ENCODE measurements at regions not wholly inside any gene's neighbourhood (a gene's known extent, or its start where the extent isn't known, plus 50 kb on each side); places are given as distances from the start of the nearest gene placed in this dataset.
"Not testable (repeated sequence)": the region's sequence is repeated elsewhere in the genome, so short reads cannot be mapped to it uniquely, and the experiment has no call there.

DNA sequence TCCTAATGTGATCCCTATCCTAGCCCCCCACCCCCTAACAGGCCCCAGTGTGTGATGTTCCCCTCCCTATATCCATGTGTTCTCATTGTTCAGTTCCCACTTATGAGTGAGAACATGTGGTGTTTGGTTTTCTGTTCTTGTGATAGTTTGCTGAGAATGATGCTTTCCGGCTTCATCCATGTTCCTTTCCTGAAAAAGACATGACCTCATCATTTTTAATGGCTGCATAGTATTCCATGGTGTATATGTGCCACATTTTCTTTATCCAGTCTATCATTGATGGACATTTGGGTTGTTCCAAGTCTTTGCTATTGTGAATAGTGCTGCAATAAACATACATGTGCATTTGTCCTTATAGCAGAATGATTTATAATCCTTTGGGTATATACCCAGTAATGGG, 214.4 kb upstream of the RAI14 start:
- DNase-seq (ENCODE audit: low read depth in 2 of 2): not testable (repeated sequence)

DNA sequence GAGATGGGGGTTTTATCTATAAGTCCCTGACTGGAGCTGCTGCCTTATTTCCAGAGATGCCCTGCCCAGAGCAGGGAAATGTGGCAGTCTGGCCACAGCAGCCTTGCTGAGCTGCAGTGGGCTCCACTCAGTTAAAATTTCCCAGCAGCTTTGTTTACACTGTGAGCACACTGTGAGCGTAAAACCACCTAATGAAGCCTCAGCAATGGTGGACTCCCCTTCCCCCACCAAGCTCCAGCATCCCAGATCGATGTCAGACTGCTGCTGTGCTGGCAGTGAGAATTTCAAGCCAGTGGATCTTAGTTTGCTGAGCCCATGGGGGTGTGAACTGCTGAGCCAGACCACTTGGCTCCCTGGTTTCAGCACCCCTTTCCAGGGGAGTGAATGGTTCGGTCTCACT, 208.7 kb upstream of the RAI14 start:
- DNase-seq (ENCODE audit: low read depth in 2 of 2): no peak

DNA sequence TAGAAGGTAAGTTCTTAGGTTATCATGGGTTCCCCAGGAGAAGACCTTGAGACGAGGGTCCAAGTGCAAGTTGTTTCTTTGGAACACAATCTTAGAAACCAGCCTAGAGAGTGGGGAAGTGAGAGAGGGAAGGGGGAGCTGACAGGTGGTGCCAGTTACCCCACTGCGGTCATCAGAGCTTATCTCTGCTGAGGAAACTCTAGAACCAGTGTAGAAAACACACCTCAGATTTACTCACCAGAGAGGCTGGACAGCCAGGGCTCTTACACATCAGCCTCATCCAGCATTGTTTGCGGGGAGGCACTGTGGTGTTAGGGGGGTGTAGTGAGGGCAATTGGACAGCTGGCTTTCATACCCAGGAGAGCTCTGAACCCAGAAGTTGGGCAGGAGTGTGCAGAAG, 206.5 kb upstream of the RAI14 start:
- no peak for DNase-seq (ENCODE audit: low read depth in 2 of 2)

DNA sequence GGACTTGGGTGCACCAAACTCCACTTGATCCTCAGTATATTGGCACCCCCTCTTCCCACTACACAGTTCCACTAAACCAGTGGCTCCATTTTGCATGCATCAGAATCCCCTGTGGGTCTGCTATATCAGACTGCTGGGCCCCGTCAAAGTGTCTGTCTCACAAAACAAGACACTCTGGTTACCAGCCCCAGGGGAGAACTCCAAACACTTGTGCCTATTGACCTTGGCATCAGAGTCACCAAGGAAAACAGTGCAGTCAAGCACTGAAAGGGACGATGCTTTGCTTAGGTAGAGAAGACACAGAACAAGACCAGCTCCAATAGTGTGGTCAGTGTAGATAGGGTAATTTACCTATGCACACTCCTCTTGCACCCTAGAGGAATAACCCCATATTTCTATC, 205.8 kb upstream of the RAI14 start:
- DNase-seq (ENCODE audit: low read depth in 2 of 2): no peak

DNA sequence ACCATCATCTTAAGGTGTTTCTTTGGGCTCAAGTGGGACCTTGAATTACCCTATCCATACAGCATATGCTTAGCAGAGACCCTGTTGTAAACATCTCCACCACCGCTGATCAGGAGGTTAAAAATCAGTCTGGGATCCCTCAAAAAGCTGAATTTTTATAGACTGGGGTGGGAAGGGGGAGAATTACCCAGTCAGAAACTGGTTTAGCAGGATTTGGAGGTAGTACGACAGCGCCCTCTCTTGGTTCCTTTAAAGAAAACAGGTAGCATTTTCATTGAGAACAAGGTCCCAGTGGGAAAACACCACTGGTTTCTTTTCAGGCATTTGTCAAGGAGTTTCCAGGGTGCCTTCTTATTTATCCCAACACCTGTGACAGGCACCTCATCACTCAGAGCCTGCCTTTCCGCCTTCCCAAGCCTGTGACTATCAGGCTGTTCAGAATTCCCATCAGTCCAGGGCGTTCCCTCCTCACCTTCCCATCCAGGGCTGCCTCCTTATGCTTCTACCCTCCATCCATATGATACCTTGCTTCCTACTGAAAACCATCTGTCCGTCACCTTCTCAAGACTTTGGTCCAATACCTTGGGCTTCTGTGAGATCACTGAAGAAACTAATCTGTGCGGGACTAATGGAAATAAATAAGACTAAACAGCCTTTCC, 203.8 kb upstream of the RAI14 start:
- no peak for DNase-seq (ENCODE audit: low read depth in 2 of 2)

DNA sequence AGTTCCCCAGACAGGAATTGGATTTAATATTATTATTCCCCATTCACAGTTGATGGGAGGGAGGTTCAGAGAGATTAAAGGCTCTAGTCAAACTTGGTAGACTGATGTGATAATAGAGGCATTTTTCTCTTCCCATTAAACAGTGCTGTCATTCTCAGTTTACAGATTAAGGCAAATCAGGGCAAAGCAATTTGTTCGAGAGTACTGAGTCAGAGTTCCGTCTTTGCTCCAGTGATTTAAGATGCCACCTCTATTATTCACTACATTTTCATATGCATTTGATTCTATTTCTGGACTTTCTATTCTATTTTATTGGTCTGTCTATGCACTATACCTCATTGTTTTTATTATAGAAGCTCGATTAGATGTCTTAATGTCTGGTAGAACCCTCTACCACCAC, 201.0 kb upstream of the RAI14 start:
- DNase-seq (ENCODE audit: low read depth in 2 of 2): no peak

DNA sequence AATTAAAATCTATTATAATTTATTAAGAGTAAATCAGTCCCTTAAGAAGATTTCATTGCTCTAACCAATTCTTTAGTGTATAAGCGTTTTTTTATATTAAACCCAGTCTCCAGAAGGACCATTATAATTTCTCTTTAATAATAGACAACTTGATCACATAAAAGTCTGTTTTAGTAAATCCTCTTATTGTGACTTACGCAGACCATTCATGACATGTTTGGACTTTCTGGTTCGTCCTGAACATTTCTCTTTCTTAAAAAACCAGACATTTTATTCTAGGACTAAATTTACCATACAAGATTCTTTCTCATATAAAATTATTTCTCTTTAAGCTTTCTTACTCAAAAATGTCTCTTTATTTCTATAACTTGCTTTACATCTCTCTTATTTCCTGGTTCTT, 196.2 kb upstream of the RAI14 start:
- DNase-seq (ENCODE audit: low read depth in 2 of 2): no peak

DNA sequence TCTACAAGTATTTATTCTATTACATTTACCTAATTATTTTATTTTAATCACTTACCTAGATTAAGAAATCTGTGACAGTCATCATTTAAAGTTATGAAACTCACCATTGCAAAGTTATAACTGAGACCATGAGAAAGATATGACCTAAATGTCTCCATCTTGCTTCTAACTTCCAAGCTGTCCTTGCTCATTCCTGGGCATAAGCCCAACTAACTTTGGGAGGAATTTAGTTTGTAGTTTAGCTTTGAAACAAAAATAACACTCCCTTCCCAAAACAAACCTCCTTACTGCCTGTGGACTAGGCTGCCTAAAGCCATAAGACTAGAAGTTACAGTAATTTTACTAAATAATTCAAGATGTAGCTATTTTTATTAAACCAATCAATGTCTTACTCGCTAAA, 195.6 kb upstream of the RAI14 start:
- DNase-seq (ENCODE audit: low read depth in 2 of 2): no peak

DNA sequence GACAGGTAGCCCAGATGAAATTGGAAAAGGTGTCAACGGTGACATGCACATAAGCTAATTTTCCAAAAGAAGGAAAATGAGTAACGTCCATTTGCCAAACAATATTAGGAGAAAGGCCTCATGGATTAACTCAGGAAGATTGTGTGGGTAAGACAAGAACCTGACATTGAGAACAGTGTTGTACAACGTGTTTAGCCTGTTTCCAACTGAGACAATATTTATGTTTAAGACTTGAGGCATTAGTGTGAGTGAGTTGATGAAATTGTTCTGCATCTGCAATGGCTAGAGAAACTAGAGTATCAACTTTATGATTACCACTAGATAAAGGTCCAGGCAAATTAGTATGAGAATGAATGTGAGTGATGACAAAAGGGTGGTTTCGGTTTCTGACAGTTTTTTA, 191.3 kb upstream of the RAI14 start:
- DNase-seq (ENCODE audit: low read depth in 2 of 2): no peak

DNA sequence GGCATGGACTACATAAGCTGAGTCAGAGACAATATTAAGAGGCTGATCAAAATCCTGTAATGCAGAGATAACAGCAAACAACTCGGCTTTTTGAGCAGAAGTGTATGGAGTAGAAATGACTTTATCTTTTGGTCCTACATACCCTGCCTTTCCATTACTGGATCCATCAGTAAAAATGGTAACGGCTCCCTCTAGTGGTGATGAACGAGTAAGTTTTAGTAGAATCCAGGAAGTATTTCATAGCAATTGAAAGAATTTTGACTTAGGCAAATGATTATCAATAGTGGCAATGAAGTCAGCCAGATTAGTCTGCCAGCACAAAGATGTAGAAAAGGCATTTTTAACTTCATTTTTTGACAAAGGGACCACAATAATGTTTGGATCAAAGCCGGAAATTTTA, 190.8 kb upstream of the RAI14 start:
- not testable (repeated sequence) for DNase-seq (ENCODE audit: low read depth in 2 of 2)

DNA sequence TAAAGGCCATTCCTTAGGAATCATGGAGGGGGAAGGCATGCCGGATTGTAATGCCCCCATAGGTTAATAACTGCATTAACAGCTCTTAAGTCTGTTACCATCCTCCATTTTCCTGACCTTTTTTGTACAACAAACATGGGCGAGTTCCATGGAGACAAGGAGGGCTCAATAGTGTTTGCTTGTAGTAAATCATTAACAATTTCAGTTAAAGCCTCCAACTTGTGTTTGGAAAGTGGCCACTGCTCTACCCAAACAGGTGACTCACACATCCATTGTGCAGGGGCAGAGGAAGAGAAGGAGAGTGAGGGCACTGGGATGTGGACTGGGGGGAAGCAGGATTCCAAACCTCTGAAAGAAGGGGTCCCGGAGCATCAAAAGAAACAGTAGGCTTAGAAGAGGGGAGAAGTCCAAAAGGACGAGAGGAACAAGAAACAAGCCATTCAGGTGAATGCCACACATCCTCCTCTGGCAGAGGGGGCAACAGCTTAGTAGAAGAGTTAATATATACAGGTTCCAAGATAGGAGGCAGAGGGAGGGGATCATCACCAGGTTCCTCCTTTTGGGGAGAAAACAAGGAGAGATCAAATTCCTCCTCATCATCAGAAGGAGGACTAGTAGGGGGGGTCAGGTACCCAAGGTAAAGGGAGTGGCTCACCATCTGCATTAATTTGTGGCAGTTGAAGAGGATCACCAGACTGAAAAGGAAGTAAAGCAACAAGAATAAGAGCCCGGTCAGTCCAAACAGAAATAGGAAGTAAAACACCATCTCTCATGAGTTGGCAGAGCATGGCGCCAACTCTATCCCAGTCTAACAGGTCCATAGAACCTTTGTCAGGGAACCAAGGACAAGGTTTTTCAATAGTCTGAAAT, 189.4 kb upstream of the RAI14 start:
- not testable (repeated sequence) for DNase-seq (ENCODE audit: low read depth in 2 of 2)

DNA sequence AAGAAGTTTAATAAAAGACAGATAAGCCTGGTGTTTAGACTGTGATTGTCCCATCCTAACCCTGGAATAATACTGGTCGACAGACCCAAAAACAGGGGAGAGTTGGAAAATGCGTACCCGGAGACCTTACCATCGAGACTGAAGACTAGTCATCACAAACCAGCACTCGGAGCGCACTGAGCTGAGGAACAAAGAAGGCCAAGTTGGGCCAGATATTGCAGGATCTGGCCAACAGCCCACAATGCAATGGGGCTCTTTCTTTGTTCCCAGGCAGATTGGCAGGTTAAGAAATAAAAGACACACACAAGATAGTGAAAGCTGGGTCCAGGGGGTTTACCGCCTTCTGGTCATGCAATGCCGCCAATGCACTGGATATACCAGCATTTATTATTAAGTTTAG, 188.7 kb upstream of the RAI14 start:
- no peak for DNase-seq (ENCODE audit: low read depth in 2 of 2)

DNA sequence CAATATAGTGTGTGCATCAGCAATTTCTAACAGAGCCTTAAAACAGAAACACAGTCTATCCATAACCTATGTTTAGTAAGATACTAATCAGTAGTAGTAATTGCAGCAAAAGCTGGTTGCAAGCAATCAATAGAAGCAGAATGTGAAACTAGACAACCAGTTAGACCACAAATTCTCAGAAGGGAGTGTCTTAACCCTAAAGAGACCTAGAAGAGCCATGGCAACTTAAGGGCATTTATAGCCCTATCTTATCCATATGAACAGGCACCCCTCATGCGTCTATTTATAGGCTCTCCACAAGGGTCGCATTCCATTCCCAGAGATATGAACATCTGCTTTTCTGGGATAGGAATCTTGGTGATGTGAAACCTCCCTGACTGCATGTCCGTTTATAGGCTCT, 188.1 kb upstream of the RAI14 start:
- not testable (repeated sequence) for DNase-seq (ENCODE audit: low read depth in 2 of 2)

DNA sequence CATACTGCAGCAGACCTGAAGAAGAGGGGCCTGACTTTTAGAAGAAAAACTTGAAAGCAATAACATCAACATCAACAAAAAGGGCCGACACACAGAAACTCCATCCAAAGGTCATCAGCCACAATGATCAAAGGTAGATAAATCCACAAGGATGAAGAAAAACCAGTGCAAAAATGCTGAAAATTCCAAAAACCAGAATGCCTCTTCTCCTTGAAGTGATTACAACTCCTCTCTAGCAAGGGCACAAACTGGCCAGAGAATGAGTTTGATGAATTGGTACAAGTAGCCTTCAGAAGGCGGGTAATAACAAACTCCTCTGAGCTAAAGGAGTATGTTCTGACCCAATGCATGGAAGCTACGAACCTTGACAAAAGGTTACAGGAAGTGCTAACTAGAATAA, 186.2 kb upstream of the RAI14 start:
- DNase-seq (ENCODE audit: low read depth in 2 of 2): no peak

DNA sequence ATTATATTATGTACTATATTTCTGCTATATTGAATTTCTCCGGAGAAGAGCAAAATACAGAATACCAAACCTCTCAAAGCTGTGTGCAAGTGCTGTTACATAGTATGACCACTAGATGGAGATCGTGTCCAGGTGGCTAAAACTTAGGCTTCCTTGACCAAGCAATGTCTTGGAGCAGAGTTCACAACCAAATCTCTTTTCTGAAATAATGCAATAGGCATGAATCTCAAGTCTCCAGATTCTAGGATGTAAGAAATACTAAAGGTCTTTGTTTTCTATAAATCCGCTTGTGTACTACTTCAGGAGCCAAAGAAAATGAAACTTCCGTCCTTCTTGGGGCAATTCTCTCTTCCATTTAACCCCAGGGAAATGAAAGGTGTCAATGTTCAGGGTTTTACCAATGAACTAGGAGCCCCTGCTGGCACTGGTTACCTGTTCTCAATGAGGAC, 181.5 kb upstream of the RAI14 start:
- DNase-seq (ENCODE audit: low read depth in 2 of 2): no peak

DNA sequence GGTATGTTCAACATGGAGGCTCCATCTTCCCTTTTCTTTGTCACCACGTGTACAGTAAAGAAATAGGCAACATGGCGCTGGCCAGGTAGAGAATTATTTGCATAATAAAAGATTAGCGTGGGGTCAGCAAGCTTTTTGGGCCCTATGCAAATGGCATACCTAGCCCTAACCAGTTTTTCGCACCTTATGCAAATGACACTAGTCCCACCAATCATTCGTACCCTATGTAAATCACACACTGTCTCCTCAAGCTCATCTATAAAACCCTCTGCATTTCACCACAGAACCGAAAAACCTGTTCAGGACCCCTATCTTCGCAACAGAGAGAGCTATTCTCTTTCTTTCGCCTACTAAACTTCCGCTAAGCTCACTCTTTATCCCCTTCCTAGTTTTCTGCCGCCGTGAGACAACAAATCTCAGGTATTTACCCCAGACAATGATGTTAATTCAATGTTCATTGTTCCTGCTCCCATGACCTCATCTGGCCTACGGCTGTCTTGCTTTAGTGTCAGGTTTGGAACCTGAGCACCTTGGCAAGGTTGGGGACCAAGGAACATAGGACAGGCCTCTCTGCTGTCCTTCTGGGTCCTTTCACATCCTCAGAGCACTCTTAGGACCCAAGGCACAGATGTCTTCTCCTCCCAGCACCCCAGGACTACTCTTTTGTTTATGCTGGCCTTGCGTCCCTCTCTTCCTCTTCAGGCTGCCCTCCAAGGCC, 180.7 kb upstream of the RAI14 start:
- DNase-seq (ENCODE audit: low read depth in 2 of 2): no peak

DNA sequence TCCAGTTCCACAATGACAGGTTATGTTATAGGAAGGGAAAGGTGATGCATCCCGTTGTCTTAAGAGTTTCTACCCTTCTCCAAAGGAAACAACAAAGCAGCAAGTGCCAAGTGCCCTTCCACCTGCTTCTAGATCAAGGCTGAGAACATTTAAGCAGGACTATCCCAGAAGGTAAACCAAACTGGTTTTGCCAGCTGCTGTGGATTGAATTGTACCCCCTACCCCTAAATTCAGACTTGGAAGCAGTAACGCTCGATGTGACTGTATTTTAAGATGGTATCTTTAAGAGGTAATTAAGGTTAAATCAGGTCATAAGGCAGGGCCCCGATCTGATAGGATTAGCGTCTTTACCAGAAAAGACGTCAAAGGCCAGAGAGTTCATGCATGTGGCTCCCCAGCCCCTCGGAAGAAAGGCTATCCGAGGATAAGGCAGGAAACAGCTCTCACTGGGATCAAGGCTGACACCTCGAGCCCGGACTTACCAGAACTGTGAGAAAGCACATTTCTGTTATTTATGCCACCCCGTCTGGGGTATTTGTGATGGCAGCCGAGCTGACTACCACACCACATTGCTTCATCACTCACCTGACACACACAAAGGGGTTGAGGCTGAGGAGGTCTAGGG, 179.1 kb upstream of the RAI14 start:
- DNase-seq (ENCODE audit: low read depth in 2 of 2): no peak

DNA sequence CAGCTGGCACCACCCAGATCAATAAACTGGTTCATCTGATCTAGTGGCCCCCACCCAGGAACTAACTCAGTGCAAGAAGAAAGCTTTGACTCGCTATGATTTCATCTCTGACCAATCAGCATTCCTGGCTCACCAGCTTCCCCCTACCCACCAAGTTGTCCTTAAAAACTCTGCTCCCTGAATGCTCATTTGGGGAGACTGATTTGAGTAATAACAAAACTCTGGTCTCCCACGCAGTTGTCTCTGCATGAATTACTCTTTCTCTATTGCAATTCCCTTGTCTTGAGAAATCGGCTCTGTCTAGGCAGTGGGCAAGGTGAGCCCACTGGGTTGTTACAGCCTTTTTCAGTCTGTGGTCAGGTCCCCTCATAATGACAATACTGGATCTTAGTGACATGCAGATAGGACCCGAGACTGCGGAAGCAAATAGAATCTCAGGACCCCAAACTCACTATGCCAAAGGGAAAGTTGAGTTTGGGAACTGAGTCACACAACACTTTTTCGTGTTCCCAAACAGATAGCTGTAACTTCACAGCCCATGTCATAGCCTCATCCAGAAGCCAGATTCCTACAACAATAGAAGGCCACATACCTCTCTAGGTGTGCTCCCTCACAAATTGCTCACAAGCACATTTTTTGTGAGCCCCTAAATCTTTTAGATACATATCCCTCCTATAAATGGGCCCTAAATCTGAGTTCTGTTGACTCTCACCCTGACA, 175.2 kb upstream of the RAI14 start:
- DNase-seq (ENCODE audit: low read depth in 2 of 2): no peak

DNA sequence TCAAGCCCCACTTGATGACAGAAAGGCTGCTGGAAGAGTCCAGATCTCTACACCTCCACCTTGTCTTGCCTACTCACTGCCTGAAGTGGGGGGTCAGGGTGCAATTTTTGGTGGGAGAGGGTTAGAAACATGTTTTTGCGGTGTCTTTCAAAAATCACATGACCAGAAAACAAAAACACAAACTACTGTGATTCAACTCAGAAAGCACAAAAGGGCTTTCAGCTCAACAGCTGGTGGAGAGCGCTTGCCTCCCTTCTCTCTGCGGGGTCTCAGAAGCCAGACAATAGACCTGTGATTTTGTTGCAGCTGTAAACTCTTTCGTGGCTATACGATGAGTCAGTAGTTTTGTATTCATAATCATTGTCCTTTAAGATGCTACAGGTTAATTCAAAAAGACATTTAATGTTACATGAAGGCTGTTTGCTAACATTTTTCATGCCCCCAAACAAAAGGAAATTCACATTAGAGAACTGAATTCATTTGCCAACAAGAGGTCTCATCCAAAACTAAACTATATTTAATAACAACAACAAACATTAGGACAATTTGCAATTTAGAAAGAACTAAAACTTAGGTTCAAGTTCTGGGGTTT, 172.6 kb upstream of the RAI14 start:
- DNase-seq (ENCODE audit: low read depth in 2 of 2): no peak

DNA sequence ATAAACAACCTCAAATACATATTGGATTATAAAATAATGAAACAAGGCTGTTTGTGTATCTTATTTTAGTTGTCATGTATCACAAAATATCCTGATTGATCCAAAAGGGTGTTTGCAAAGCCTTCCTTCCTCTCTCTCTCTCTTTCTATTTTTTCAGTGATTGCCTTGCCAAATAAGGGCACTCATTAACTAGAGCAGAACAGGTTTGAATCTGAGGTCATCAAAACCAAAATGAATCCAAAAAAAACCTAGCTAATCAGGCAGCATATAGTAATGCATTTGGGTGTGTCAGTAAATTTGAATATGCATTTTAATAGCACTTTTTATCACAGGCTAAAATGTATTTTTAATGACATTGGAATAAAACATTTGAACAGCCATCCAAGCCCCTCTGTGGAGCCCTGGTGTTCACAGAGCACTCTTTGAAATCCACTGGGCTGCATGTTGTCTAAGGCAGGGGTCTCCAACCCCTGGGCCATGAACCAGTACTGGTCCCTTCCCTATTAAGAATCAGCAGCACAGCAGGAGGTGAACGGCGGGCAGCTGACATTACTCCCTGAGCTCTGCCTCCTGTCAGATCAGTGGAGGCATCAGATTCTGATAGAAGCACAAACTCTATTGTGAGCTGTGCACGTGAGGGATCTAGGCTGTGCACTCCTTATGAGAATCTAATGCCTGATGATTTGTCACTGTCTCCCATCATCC, 171.8 kb upstream of the RAI14 start:
- DNase-seq (ENCODE audit: low read depth in 2 of 2): no peak

DNA sequence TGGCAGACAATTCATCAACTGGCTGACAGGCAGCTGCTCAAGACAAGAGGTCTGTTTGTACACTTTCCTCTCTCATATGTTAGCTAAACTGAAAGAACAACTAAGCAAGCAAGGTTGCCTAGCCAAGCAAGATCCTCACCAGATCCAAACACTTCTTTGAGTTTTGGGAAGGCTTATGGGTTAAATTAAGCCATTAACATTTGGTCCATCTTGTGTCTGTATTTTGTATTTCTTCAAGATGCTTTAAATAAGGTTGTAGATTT, 170.4 kb upstream of the RAI14 start:
- no peak for DNase-seq (ENCODE audit: low read depth in 2 of 2)

Data from stimulated activated CD8-positive, alpha-beta memory T cell treated with anti-CD3 and anti-CD28 coated beads, Interleukin-2, amount 100 ng/mL, for 48 hours (primary cell).